ENCODE measurements at regions not wholly inside any gene's neighbourhood (a gene's known extent, or its start where the extent isn't known, plus 50 kb on each side); places are given as distances from the start of the nearest gene placed in this dataset.

- intact Hi-C loops (cut with DNase I): no loop called here
- TF ChIP-seq POLR2A (IDR thresholded peaks at IDR 0.05): no peak
- 48 to 61% methylated on average over 2 of the region's 2 CpGs for WGBS, 2 donors
- ATAC-seq: no peak
- no peak for DNase-seq
- H3K4me1 ChIP-seq: no peaks in the 10 kb centered on the region
- no peaks in the 10 kb centered on the region for H3K27me3 ChIP-seq
- H3K36me3 ChIP-seq (replicated peaks in 1 of 2; ENCODE audit: insufficient read depth in 1 of 2, low read depth in 2 of 2): no peaks in the 10 kb centered on the region
- H3K27ac ChIP-seq: no peak overlapping the region
- no peaks in the 10 kb centered on the region for H3K9me3 ChIP-seq
- no peak overlapping the region for H3K4me3 ChIP-seq
These were observed 380.7 kb upstream of the NOCT start for GRCh38 chr4:138634915-138635314.

GRCh38 chr4:138633580-138633904 lies 382.0 kb upstream of the NOCT start:
- intact Hi-C loops (cut with DNase I): no loop called here
- ATAC-seq (no peak), DNase-seq (no peak)
- 60 to 61% methylated on average over 2 of the region's 2 CpGs for WGBS, 2 donors
- TF ChIP-seq POLR2A (IDR thresholded peaks at IDR 0.05): no peak
- TF ChIP-seq CTCF (IDR thresholded peaks at IDR 0.05): no peak
- H3K4me3 ChIP-seq: no peak overlapping the region
- no peak overlapping the region for H3K27ac ChIP-seq
- no peaks in the 10 kb centered on the region for H3K27me3 ChIP-seq
- H3K4me1 ChIP-seq: no peaks in the 10 kb centered on the region
- H3K36me3 ChIP-seq (replicated peaks in 1 of 2; ENCODE audit: insufficient read depth in 1 of 2, low read depth in 2 of 2): no peaks in the 10 kb centered on the region
- no peaks in the 10 kb centered on the region for H3K9me3 ChIP-seq

GRCh38 chr4:138632856-138633579 lies 382.6 kb upstream of the NOCT start:
- no peak for ATAC-seq

GRCh38 chr4:138630666-138631065 lies 384.9 kb upstream of the NOCT start:
- TF ChIP-seq CTCF (IDR thresholded peaks at IDR 0.05): no peak
- TF ChIP-seq POLR2A (IDR thresholded peaks at IDR 0.05): no peak
- no peak for ATAC-seq
- Histone ChIP-seq H3K4me1 (no peaks in the 10 kb centered on the region), H3K4me3 (no peak overlapping the region), H3K9me3 (no peaks in the 10 kb centered on the region), H3K27ac (no peak overlapping the region), H3K27me3 (no peaks in the 10 kb centered on the region), H3K36me3 (replicated peaks in 1 of 2; ENCODE audit: insufficient read depth in 1 of 2, low read depth in 2 of 2) (no peaks in the 10 kb centered on the region)
- WGBS, 2 donors: 64 to 78% methylated on average over 3 of the region's 3 CpGs
- intact Hi-C loops (cut with DNase I): no loop called here
- DNase-seq: no peak

More at GRCh38 chr4:138632856-138633579, 382.6 kb upstream of the NOCT start:
- WGBS, 2 donors: 75 to 77% methylated on average over 5 of the region's 5 CpGs
- H3K4me3 ChIP-seq: no peak overlapping the region
- H3K27me3 ChIP-seq: no peaks in the 10 kb centered on the region
- no peaks in the 10 kb centered on the region for H3K9me3 ChIP-seq
- no peak for DNase-seq
- no peaks in the 10 kb centered on the region for H3K4me1 ChIP-seq
- H3K36me3 ChIP-seq (replicated peaks in 1 of 2; ENCODE audit: insufficient read depth in 1 of 2, low read depth in 2 of 2): no peaks in the 10 kb centered on the region
- intact Hi-C loops (cut with DNase I): no loop called here
- no peak overlapping the region for H3K27ac ChIP-seq
- TF ChIP-seq CTCF (IDR thresholded peaks at IDR 0.05): no peak
- TF ChIP-seq POLR2A (IDR thresholded peaks at IDR 0.05): no peak

GRCh38 chr4:138629669-138630068 lies 385.9 kb upstream of the NOCT start:
- ATAC-seq (no peak), DNase-seq (no peak)
- H3K4me3 ChIP-seq: no peak overlapping the region
- TF ChIP-seq POLR2A (IDR thresholded peaks at IDR 0.05) (no peak), CTCF (IDR thresholded peaks at IDR 0.05) (no peak)
- intact Hi-C loops (cut with DNase I): no loop called here
- no peak overlapping the region for H3K27ac ChIP-seq
- no peaks in the 10 kb centered on the region for H3K36me3 ChIP-seq (replicated peaks in 1 of 2; ENCODE audit: insufficient read depth in 1 of 2, low read depth in 2 of 2)
- H3K9me3 ChIP-seq: no peaks in the 10 kb centered on the region
- H3K4me1 ChIP-seq: no peaks in the 10 kb centered on the region
- 79 to 90% methylated on average over 2 of the region's 2 CpGs for WGBS, 2 donors
- H3K27me3 ChIP-seq: no peaks in the 10 kb centered on the region
